Epithelial cell of proximal tubule (primary cell): ENCODE measurements at regions not wholly inside any gene's neighbourhood (a gene's known extent, or its start where the extent isn't known, plus 50 kb on each side); places are given as distances from the start of the nearest gene placed in this dataset.

Experiments
- DNase-seq: peaks from one replicate; pipeline ENCODE4 v3.0.0-alpha.2; 2011; ENCODE audit warnings: low read depth
- H3K4me3 ChIP-seq: 2 replicates; pipeline ENCODE4 v1.5.1; 2011; ENCODE audit warnings: low read depth, mild to moderate bottlenecking, low read length
- CTCF ChIP-seq: conservative IDR thresholded peaks from 2 replicates; pipeline ENCODE4 v1.5.1; 2012; ENCODE audit warnings: low read depth, mild to moderate bottlenecking, low read length

DNA sequence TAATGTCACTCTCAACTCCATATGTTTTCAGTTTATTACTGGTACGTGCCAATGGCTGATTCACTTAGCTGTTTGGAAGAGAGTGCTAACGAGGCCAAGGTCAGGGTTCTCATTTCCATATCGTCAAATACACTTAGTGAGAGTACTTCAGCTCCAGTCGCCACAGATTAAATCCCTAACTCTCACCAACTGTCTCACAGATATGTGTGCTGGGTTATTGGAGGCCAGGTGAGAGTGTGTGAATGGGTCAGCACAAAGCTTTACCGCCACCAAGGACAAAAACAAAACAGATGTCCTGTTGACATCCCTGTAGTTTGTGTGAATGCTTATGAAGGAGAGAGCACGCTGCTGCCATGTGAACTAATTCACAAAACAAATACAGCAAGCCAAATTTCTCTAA is 133.5 kb upstream of the TBL1XR1 start:
- no peak overlapping the region for H3K4me3 ChIP-seq
- TF ChIP-seq CTCF, result no peak
- no peak for DNase-seq

- no peak for TF ChIP-seq CTCF
- no peak overlapping the region for H3K4me3 ChIP-seq
- DNase-seq, result no peak
Measured at GRCh38 chr3:177331203-177331835, 134.0 kb upstream of the TBL1XR1 start.

GRCh38 chr3:177332955-177333354 is 135.7 kb upstream of the TBL1XR1 start:
- no peak for TF ChIP-seq CTCF
- no peak for DNase-seq
- no peak overlapping the region for H3K4me3 ChIP-seq

DNA sequence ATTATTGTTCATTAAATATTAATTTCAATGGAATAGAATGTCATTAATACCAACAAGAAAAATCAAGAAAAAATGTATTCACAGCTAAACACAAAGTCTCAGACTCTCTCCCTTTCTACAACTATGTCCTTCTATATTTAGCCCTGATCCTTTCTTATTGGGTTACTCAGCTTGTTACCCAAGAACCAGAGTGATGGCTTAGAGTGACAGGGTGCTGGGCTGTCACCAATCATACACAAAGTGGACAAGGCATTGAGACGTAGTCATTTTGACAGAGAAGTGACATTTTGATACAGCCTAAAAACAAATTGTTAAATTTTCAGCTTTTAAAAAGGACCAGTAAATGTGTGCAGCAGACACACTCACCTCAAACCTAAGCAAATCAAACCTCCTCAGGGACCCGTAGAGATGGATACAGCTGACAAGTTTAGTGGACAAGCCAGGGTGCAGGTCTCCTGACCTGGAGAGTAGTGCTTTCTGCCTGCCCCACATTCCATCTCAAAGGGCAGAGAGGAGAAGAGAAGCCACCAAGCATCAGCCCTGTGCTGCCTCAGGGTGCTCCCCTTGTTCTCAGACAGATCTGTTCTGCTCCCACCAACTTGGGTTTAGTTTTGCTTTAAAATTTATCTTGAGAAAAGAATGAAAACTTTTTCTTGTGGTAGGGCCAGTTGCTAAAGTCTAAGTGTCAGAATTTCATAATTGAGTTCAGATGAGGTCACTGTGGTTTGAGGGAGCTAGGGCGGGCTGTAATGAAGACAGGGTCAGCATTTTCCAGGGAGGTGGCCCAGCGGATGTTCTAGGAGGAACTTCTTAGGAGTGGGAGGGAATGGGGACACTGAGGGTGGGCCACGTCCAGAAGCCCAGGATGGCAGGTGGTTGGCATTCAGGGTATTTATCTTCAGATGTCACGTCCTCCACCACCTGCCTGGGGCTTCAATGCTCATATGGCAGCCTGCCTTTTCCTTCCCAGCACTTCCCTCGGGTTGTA is 136.5 kb upstream of the TBL1XR1 start:
- H3K4me3 ChIP-seq, result no peak overlapping the region
- DNase-seq, result no peak
- no peak for TF ChIP-seq CTCF

DNA sequence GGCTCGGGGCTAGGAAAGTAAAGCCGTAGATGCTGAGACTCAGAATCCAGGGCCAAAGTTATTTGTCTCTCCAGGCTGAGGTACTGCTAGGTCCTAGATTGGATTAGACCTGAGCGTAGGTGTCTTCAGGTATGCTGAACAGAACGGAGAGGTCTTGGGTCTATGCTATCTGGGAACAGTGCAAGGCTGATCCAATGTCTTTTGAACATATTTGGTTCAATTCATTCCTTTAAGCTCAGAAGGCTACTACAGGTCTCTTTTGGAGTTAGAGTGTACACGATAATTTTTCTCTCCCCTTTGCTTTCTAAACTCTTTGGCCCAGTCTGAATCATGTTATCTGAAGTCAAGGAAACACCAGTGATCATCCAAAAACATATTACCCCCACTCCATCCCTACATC is 137.5 kb upstream of the TBL1XR1 start:
- no peak for TF ChIP-seq CTCF
- DNase-seq, result no peak
- no peak overlapping the region for H3K4me3 ChIP-seq

DNA sequence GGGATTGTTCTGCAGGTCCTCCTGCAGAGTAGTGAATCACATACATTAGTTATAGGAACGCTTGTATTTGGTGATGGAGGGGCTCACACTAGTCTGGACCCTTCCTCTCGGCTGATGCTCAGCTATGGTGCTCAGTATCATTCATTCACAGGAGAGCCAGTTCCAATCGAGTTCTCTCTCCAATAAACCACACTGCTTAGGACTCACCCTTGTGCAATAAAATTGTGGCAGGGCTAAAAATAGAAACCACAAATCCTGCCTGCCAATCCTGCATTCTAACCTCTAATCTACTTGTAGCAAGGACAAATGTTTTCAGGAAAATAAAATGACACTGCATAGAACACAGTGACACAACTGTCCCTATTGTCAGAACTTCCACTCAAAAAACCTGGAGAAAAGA is 138.4 kb upstream of the TBL1XR1 start:
- no peak overlapping the region for H3K4me3 ChIP-seq
- DNase-seq, result no peak
- TF ChIP-seq CTCF, result no peak
